DMS153 treated with DMSO at 0.1 percent for 48 hours (cell line): ENCODE measurements at regions not wholly inside any gene's neighbourhood (a gene's known extent, or its start where the extent isn't known, plus 50 kb on each side); places are given as distances from the start of the nearest gene placed in this dataset.
"Not testable (repeated sequence)": the region's sequence is repeated elsewhere in the genome, so short reads cannot be mapped to it uniquely, and the experiment has no call there.

Source experiments
- DNase-seq: peaks from one replicate; lab custom pipeline; 2025; ENCODE audit not compliant: unreplicated experiment; lab: John Stamatoyannopoulos, UW

DNA sequence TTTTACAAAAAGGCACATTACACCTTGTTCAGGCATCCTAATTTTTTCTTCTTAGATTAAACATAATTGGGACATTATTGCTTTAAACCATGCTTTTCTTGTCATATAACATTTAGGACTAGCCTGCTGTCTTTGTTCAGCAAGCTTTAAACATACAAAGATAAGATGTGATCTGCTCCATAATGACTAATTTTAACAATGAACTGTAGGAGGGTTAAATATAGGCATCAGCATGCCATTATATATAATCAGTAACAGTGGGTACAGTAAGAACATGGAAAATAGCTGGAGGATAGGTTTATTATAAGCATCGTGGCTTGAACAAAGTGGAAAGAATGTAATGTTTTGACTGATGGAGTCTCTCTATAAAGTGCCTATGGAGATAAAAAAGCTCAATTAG, 661.7 kb downstream of the SLITRK6 start:
- DNase-seq, result no peak

GRCh38 chr13:85132986-85133385, 666.2 kb downstream of the SLITRK6 start:
- DNase-seq, result no peak

- not testable (repeated sequence) for DNase-seq
Observed at GRCh38 chr13:85123501-85123900, 675.7 kb downstream of the SLITRK6 start.

DNA sequence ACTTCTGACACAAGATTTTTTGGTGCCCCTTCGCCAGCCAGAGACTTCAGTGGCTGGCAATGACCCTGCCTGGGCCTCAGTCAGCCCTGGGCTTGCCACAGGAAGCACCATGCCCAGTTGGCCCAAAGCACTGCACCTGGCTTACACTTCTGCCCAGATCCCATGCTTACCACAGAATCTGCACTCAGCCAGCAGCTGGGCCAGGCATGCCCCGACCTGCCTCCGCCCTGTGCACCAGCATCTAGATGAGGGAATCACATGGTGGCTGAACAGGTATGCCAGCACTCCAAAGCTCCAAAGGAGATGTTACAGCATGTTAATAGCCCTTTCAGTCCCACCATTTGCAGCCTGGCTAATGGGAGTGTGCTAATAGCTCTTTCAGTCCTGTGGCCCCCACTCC, 690.9 kb downstream of the SLITRK6 start:
- peak; percentile 42 for DNase-seq

- no peak for DNase-seq
Observed at GRCh38 chr13:85099245-85099644, 700.0 kb downstream of the SLITRK6 start.

DNA sequence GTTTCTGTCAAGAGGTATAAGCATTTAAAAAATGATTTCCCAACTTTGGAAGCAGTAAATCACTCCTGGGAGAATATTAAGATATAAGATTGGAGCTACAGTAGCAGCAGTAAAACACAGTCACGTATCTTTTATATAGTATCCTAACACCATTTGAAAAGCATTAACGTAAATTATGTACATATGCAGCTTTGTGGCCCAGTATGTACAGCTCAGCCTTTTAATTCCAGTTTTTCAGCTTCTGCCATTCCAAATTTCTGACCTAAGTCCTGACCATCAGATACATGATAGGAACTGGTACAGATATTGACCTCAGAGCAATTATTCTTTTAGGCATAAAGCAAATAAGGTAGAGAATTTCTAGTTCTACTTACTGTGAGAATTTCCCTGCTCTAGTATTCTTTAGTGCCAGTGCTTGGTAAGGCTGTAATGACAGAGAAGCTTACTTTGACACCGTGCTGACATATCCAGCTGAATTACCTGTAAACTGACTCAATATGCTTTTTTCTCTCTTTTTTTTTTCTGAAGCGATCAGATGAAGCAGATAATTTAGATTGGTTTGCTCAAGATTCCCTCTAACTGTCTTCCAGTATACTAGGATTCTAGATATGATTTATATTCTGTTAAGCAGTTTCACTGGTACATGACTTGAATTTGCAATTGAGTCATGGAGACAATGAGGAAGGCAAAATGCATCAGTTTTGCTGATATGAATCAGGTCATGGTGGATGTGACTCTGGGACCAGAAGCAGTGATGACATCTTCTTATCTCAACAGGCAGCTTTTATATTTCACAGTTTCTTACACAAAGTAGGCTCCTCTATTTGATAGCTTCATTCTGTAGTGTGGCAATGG, 703.6 kb downstream of the SLITRK6 start:
- no peak for DNase-seq

DNA sequence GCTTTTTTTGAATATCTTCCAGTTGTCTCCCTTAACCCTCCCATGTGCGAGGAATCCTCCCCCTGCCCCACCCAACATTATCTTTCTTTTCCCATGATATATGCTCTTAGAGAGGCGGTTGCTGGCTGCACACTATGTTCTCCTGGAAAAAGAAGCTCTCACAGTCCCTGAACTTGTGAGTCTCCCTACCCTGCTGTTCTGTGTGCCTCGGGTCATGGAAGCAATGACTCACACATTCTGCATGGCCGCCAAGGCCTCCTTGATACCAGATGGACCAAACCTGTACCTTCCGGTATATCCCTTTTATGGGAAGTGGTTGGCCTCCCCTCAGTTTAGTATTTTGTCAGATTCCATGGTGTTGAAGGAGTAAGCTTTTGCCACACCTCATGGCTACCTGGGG, 705.4 kb downstream of the SLITRK6 start:
- DNase-seq, result no peak

DNA sequence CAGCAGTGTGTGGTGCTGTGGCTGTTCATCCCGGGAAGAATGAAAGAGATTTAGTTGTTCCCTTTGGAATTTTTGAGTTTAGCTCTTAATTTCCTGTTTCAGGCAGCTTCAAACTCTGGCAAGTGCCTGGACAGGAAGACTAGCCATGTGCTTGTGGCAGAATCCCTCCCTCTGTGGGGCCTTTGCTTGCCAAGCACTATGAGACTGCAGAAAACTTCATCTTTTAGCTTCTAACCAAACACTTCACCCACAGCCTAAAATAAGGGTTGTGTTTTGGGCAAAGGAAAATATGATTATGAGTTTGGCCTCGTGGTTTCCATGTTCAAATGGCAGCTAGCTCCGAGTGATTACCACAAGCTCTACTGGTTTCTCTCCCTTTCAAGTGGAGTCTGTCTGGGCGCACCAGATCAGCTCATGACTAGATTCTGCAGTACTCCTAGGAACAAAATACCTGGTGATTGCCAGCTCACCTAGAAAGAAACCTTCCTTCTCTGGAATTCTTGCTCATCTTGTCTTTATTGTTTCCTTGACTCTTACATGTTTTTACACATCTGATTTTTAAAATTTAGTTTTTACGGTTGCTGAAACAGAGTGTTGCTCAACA, 707.5 kb downstream of the SLITRK6 start:
- no peak for DNase-seq

GRCh38 chr13:85089186-85089585, 710.0 kb downstream of the SLITRK6 start:
- DNase-seq, result no peak

DNA sequence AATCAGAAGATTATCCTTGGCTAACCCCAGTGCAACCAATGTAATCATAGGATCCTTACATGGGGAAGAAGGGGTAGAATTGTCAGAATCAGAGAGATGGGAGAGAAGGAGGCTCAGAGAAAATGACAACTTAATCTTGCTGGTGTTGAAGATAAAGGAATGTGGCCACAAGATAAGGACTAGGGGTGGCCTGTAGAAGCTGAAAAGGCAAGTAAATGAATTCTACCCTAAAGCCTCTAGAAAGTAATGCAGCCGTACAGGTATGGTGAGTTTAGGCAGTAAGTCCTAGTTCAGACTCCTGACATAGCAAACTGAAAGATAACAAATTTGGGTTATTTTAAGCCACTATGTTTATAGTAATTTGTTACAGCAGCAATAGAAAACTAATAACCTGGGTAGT, 718.5 kb downstream of the SLITRK6 start:
- DNase-seq, result no peak

GRCh38 chr13:85076343-85076742, 722.9 kb downstream of the SLITRK6 start:
- DNase-seq, result no peak

DNA sequence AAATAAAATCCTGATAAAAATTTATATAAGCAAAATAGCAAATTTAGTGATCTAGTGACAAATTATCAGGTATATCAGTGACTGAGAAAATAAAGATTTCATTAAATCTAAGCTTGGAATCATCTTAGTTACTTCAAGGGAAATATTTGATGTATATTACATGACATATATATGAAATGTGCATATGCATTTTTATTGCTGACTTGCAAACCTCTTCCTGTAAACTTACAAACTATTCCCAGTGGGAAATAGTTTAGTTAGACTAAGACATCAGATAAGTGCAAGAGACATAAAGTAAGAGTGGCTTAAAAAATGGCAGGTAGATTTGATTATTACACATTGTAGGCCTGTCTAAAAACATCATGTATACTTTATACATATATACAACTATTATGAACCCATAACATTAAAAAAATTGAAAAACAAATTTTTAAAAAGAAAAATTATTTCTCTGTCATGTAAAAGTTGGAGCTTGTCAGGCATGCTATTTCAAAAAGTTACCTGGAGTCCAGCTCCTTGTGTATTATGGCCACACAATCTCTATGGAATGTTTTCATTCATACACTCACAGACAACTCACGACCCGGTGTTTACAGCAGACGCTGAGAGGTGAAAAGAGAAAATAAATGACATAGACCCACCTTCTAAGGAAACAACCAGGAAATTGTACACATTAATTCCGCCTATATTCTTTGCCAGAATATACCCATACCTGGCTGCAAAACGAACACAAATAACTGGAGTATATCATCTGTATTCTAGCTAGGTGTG, 724.5 kb downstream of the SLITRK6 start:
- DNase-seq, result no peak

DNA sequence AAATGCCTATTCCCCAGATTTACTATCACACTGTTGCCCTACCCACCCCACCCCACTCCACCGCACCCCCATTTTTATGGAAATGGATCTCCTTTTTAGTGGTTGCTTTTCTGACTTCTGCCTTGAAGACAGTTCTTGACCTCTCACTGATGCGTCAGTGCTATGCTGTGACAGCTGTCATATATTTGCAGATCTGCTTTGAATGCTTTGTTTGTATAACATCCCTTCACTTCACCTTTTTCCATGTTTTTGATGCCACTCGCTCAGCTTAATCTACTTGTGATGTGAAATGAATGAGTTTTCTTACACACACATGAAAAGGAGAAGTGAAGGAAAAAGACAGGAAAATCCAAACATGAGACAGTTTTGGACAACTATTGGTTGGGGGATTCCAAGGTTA, 731.0 kb downstream of the SLITRK6 start:
- DNase-seq, result no peak

DNA sequence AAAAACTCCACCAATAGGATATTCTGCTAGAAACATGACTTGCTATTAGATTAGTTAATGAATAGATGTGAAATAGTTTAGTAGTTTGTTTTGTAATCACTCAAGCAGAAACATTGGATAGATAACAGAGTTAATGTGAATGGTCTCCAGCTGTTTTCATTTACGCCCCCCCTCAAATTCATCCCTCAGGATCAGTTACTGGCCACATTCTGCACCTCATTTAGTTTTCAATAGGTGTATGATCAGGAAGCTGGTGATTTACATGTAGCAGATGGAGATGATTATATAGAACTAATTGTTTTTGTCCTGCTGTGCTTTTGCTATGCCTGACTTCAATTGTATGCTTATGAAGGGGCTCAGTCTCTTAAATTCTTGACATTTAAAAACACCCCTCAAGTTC, 759.0 kb downstream of the SLITRK6 start:
- no peak for DNase-seq

GRCh38 chr13:85031771-85032170, 767.4 kb downstream of the SLITRK6 start:
- DNase-seq, result no peak

DNA sequence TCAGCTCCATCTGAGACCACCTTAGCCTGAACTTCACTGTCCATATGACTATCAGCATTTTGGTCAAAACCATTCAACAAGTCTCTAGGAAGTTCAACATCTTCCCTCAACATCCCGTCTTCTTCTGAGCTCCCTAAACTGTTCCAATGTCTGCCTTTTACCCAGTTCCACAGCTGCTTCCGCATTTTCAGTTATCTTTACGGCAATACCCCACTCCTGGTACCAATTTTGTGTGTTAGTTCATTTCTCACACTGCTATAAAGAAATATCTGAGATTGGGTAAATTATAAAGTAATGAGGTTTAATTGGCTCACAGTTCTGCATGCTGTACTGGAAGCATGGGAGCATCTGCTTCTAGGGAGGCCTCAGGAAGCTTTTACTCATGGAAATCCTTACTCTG, 771.2 kb downstream of the SLITRK6 start:
- DNase-seq, result no peak

- no peak for DNase-seq
Observed at GRCh38 chr13:85019121-85019520, 780.1 kb downstream of the SLITRK6 start.

DNA sequence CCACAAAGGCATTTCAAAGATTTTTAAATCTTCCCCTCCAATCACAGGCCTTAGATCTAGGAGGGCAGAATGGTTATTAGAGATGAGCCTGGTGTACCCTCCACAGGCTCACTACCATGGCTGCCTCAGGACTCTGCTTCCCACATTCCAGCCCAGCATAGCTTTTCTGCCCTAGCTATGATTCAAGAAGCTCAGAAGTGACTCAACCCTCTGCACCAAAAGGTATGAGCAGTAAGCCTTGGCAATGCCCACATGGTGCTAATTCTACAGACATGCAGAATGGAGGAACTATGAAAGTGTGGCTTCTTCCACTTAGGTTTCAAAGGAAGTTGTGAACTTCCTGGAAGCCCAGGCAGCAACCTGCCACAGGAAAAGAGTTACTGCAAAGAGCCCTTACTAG, 786.2 kb downstream of the SLITRK6 start:
- no peak for DNase-seq

- no peak for DNase-seq
Observed at GRCh38 chr13:85009447-85009846, 789.8 kb downstream of the SLITRK6 start.

DNA sequence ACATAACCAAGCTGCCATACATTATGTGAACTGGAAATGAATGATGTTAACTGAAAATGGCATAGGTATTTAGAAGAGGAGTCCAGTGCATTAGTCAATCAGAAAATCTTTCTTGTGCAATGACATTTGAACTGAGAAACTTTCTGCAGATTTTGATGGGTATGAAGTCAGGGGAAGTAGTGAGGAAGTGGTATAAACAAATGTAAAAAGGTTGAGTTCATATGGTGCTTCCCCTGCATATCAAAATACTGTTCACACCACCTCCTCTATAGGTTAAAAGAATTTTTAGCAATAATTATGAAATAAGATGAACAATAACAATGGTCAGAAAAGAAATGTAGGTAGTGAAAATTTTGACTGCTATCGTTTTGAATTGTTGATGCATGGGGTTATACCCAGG, 800.0 kb downstream of the SLITRK6 start:
- DNase-seq, result no peak

GRCh38 chr13:84998681-84999080, 800.5 kb downstream of the SLITRK6 start:
- no peak for DNase-seq

DNA sequence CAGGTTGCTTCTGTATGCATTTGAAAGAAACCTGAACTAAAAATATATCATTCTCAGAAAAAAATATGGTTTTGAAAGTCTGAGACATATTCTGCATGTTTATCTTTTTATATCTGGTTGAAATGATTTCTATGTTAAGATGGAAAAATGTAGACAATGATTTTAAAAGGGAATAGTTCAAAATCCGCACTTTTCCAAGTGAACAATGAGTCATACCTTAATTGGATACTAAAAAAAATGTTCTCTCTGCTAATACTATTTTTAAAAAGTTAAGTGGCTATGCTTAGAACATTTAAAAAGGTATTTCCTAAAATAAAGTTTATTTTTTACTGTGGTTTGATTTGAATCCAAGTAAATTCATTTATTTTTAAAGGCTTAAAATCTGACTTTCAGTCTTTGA, 801.4 kb downstream of the SLITRK6 start:
- DNase-seq, result no peak
